GM13977 (cell line): ENCODE measurements at regions not wholly inside any gene's neighbourhood (a gene's known extent, or its start where the extent isn't known, plus 50 kb on each side); places are given as distances from the start of the nearest gene placed in this dataset.

Experiments used
- DNase-seq: peaks from one replicate; pipeline ENCODE4 v3.0.0; 2012; ENCODE audit warnings: low spot score
- CTCF ChIP-seq: IDR thresholded peaks from 2 replicates; pipeline ENCODE4 v1.5.1; 2012; ENCODE audit warnings: mild to moderate bottlenecking, control low read depth; ENCODE audit not compliant: insufficient read depth; ENCODE audit errors: extremely low read depth, missing control alignments
- in situ Hi-C: fragments of 300-500 bp; cut with MboI; formaldehyde crosslinking; loops from one replicate; pipeline ENCODE4 v1.12.0; 2022; ENCODE audit warnings: low sequenced_read_pairs, low pct_unique_long_range_greater_than_20kb, mixed read lengths, inconsistent platforms; ENCODE audit not compliant: unreplicated experiment

- no peak for TF ChIP-seq CTCF
- in situ Hi-C loops = no loop called here
- no peak for DNase-seq
These were observed 124.4 kb upstream of the MRPS22 start for GRCh38 chr3:139219463-139219862.

- no peak for TF ChIP-seq CTCF
- no peak for DNase-seq
- in situ Hi-C loops = no loop called here
These were observed 121.6 kb upstream of the MRPS22 start for GRCh38 chr3:139222100-139222657.

GRCh38 chr3:139225548-139225947, 118.3 kb upstream of the MRPS22 start:
- in situ Hi-C loops = no loop called here
- no peak for TF ChIP-seq CTCF
- no peak for DNase-seq

GRCh38 chr3:139226731-139227130, 117.1 kb upstream of the MRPS22 start:
- in situ Hi-C loops = no loop called here
- no peak for DNase-seq
- TF ChIP-seq CTCF = no peak

GRCh38 chr3:139227165-139227564, 116.7 kb upstream of the MRPS22 start:
- in situ Hi-C loops = no loop called here
- no peak for TF ChIP-seq CTCF
- no peak for DNase-seq

GRCh38 chr3:139227827-139228226, 116.0 kb upstream of the MRPS22 start:
- DNase-seq = no peak

More at GRCh38 chr3:139227827-139228226, 116.0 kb upstream of the MRPS22 start:
- TF ChIP-seq CTCF = no peak
- in situ Hi-C loops = no loop called here
